Astrocyte (in vitro differentiated cells and primary cell): ENCODE measurements at regions not wholly inside any gene's neighbourhood (a gene's known extent, or its start where the extent isn't known, plus 50 kb on each side); places are given as distances from the start of the nearest gene placed in this dataset.

Source experiments
- CTCF ChIP-seq: IDR thresholded peaks from 2 replicates; pipeline ENCODE4 v1.5.1; 2011; ENCODE audit warnings: low read depth, mild to moderate bottlenecking, inconsistent platforms, low read length, moderate library complexity; ENCODE audit not compliant: insufficient read depth
- EZH2 ChIP-seq: IDR thresholded peaks from 2 replicates; pipeline ENCODE4 v1.6.1; 2012; ENCODE audit warnings: mild to moderate bottlenecking, low read length, inconsistent platforms; ENCODE audit not compliant: insufficient read depth

GRCh38 chrX:120801426-120801825 is 74.2 kb downstream of the CT47B1 start:
- TF ChIP-seq CTCF (no peak), EZH2 (no peak)
